ENCODE measurements at regions not wholly inside any gene's neighbourhood (a gene's known extent, or its start where the extent isn't known, plus 50 kb on each side); places are given as distances from the start of the nearest gene placed in this dataset.
"Not testable (repeated sequence)": the region's sequence is repeated elsewhere in the genome, so short reads cannot be mapped to it uniquely, and the experiment has no call there.

DNA sequence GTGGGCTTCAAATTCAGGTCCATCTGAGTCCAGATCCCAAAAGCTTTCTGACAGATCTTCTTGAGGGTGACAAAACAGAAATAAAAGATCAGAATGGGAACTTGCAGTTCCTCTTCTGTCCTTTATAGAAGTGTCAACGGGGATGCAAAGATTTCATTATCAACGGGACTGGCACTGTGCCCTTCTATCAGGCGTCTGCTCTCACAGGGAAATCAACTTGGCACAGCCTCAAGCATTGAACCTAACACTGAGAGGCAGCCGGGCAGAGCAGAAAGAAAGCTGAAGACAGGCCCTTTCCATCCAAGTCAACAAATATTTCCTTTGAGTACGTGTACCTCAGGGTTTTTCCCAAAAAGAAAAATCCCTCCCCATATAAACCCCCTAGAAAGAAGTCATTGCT lies 136.4 kb upstream of the RRN3 start:
- H3K9ac ChIP-seq (ENCODE audit: low read length); H3K36me3 ChIP-seq (ENCODE audit: control insufficient read depth, low read depth, low read length); H3K4me3 ChIP-seq (ENCODE audit: low read length); H3K27ac ChIP-seq (ENCODE audit: low read length); H3K9me3 ChIP-seq (ENCODE audit: control insufficient read depth, low read depth, low read length); H3K4me1 ChIP-seq (ENCODE audit: control insufficient read depth, low read depth, low read length); H3K27me3 ChIP-seq (ENCODE audit: control insufficient read depth, insufficient read depth, low read length): not testable (repeated sequence)

DNA sequence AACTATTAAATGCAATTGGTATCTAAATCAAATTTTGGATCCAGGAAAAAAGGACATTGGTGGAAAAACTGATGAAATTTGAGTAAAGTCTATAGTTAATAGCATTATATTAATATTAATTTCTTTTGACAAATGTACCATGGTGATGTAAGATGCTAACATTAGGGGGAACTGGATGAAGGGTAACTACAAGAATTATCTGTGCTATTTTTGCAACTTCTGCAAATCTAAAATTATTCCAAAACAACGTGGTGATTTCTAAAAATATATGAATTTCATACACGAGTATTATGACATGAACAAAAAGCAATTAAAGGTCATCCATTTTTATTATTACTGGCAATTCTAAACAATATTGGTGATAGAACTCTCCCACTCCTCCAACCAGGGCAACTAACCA lies 135.6 kb upstream of the RRN3 start:
- H3K9ac ChIP-seq (ENCODE audit: low read length); H3K27ac ChIP-seq (ENCODE audit: low read length): not testable (repeated sequence)

DNA sequence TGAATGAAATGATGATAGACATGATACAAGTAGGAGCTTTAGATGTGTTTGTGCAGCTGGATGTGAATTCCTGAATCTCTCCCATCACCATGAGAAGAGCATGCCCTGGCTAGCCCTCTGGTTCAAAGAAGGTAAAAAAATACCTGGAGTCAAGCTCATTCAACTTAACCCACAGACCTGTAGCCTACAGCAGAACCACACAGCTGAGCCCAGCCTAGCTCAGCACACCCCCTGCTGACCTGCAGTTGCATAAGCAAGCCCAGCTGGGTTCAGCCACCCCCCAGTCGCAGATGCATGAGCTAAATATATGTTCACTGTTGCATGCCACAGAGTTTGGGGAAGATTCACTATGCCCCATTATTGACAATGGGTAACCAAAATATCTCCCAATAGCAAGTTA lies 130.6 kb upstream of the RRN3 start:
- not testable (repeated sequence) for H3K9me3 ChIP-seq (ENCODE audit: control insufficient read depth, low read depth, low read length); H3K27ac ChIP-seq (ENCODE audit: low read length); H3K9ac ChIP-seq (ENCODE audit: low read length); H3K36me3 ChIP-seq (ENCODE audit: control insufficient read depth, low read depth, low read length); H3K4me1 ChIP-seq (ENCODE audit: control insufficient read depth, low read depth, low read length); H3K4me3 ChIP-seq (ENCODE audit: low read length); H3K27me3 ChIP-seq (ENCODE audit: control insufficient read depth, insufficient read depth, low read length)

More for the DNA sequence above, 135.6 kb upstream of the RRN3 start:
- H3K27me3 ChIP-seq (ENCODE audit: control insufficient read depth, insufficient read depth, low read length); H3K4me1 ChIP-seq (ENCODE audit: control insufficient read depth, low read depth, low read length); H3K9me3 ChIP-seq (ENCODE audit: control insufficient read depth, low read depth, low read length); H3K4me3 ChIP-seq (ENCODE audit: low read length); H3K36me3 ChIP-seq (ENCODE audit: control insufficient read depth, low read depth, low read length): not testable (repeated sequence)

DNA sequence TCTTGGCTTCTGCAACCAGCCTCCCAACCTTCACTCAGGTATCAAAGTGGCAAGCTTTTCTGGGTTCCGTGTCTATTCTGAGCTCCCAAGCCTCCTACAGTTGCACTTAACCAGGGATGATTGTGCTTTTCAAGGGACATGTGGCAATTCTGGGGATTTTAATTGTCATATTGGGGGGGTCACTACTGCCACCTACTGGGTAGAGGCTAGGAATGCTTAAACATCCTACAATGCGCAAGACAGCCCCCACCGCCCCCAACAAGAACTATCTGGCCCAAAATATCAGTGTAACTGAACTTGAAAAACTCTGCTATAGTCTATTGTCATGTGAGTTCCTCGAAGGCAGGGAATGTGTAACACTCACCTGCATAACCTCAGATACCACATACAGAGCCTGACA lies 129.3 kb upstream of the RRN3 start:
- not testable (repeated sequence) for H3K9me3 ChIP-seq (ENCODE audit: control insufficient read depth, low read depth, low read length); H3K36me3 ChIP-seq (ENCODE audit: control insufficient read depth, low read depth, low read length); H3K4me3 ChIP-seq (ENCODE audit: low read length); H3K4me1 ChIP-seq (ENCODE audit: control insufficient read depth, low read depth, low read length); H3K9ac ChIP-seq (ENCODE audit: low read length); H3K27me3 ChIP-seq (ENCODE audit: control insufficient read depth, insufficient read depth, low read length); H3K27ac ChIP-seq (ENCODE audit: low read length)

DNA sequence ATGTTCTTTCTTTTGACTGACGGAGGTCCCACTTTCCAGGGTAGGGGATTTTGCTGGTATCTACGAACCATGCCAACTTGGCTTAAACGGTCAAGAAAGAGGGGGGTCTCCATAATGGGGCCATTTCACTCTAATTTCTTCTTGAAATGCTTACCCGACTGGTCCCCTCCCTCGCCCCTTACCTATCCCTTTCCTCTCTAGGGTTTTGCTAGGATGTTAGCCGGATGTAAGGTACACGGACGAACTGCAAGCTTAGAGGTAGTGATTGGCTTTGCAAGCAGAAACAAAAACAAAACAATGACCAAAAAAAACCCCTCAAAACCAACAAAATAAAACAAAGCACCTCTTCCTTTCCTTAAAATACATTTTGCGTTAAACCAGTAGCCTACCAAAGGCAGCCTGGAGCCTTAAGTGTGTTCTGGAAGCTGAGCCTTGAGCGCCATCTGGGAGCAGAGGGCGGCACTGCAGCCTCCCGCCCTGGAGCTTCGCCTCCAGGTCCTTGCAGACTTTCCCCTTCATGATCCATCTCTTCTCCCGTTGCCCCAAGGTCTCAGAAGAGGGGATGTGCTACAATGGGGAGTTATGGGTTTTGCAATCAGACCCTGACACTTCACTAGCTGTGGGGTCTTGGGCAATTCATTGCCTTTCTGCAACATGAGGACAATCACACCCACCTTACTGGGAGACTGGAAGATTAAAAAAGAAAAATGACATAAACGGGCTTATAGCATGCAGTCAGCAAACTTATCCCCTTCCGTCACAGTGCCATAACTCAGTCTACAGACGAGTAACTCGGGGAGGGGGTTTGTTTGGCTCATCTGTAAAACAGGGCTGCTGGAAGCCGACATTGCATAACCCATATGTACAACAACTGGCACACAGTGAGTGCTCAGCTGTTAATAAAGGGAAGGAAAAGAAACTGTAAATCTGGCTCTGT lies 125.9 kb upstream of the RRN3 start:
- H3K4me3 ChIP-seq (ENCODE audit: low read length); H3K4me1 ChIP-seq (ENCODE audit: control insufficient read depth, low read depth, low read length); H3K36me3 ChIP-seq (ENCODE audit: control insufficient read depth, low read depth, low read length); H3K9me3 ChIP-seq (ENCODE audit: control insufficient read depth, low read depth, low read length); H3K27ac ChIP-seq (ENCODE audit: low read length); H3K9ac ChIP-seq (ENCODE audit: low read length); H3K27me3 ChIP-seq (ENCODE audit: control insufficient read depth, insufficient read depth, low read length): not testable (repeated sequence)

DNA sequence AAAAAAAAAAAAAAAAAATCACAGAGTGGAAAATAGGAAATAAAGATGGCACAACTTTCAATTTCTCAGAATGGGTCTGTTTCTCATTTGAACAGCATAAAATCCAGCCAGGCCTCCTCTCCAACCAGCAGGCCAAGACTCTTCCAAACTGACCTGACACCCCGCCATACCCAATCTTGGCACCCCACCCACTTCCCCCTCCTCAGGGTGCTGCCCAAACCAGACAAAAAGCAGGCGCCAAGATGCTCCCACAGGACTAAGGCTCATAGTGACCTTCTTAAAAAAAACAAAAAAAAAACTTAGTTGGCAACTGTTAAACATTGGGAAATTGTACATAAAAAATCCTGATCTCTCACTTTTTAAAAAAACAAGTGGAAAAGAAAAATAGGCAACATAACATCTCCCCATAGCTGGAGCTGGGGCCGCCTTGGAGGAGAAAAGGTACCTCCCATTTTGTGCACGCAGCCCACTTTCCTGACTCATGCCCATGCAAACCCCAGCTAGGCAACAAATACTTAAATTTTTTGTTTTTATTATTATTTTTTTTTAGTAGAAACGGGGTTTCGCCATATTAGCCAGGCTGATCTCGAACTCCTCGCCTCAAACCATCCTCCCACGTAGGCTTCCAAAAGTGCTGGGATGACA lies 124.9 kb upstream of the RRN3 start:
- H3K36me3 ChIP-seq (ENCODE audit: control insufficient read depth, low read depth, low read length); H3K9ac ChIP-seq (ENCODE audit: low read length); H3K27me3 ChIP-seq (ENCODE audit: control insufficient read depth, insufficient read depth, low read length); H3K4me3 ChIP-seq (ENCODE audit: low read length); H3K9me3 ChIP-seq (ENCODE audit: control insufficient read depth, low read depth, low read length); H3K27ac ChIP-seq (ENCODE audit: low read length); H3K4me1 ChIP-seq (ENCODE audit: control insufficient read depth, low read depth, low read length): not testable (repeated sequence)

DNA sequence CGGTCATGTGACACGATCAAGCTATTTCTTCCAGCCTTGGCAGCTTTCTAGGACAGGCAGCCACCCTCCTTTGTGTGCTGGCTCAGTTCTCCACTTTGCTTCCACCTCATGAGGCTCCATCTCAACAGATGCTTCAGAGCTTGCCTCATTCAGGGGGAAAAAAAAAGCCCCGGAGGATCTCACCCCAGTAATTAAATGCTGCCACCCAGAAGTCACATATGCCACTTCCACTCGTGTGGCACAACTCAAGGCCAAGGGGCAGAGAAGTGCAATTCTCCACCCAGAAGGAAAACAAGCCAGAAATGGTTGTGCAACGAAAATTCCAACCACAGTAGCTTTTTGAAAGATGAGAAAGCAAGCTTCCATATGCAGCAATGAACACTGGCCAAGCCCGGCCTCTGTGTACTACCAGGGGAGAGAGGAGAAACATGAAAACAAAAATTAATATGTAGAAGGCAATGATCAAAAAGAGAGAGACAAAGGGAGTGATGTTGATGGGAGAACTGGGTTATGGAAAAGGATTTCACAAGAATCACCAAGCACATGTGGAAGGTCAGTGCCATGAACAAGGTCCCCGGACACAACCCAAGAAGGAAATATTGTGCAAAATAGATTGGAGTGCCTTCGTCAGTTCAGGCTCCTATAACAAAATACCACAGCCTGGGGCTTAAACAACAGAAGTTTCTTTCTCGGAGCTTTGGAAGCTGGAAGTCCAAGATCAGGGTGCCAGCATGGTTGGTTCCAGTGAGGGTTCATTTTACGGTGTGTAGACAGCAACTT lies 113.3 kb upstream of the RRN3 start:
- H3K27ac ChIP-seq (ENCODE audit: low read length); H3K27me3 ChIP-seq (ENCODE audit: control insufficient read depth, insufficient read depth, low read length); H3K9ac ChIP-seq (ENCODE audit: low read length); H3K4me3 ChIP-seq (ENCODE audit: low read length); H3K36me3 ChIP-seq (ENCODE audit: control insufficient read depth, low read depth, low read length); H3K9me3 ChIP-seq (ENCODE audit: control insufficient read depth, low read depth, low read length); H3K4me1 ChIP-seq (ENCODE audit: control insufficient read depth, low read depth, low read length): not testable (repeated sequence)

DNA sequence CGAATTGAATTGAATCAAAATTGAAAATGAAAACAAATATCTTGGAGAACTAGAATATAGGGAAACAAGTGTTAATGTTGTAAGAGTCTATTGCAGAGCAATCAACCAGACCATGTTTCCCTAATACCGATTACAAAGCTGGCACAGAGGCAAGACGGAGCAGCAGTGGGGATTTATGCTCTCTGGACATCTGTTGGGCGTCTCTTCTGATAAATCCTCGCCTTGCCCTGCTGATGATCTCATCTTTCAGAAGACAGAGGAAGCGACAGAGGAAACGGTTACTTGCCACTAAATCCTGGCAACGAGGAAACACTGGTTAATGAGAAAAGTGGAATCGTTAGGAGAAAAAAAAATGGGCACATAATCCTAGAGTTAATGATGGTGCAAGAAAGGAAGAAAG lies 112.4 kb upstream of the RRN3 start:
- not testable (repeated sequence) for H3K27me3 ChIP-seq (ENCODE audit: control insufficient read depth, insufficient read depth, low read length); H3K27ac ChIP-seq (ENCODE audit: low read length); H3K9me3 ChIP-seq (ENCODE audit: control insufficient read depth, low read depth, low read length); H3K36me3 ChIP-seq (ENCODE audit: control insufficient read depth, low read depth, low read length); H3K4me3 ChIP-seq (ENCODE audit: low read length); H3K4me1 ChIP-seq (ENCODE audit: control insufficient read depth, low read depth, low read length); H3K9ac ChIP-seq (ENCODE audit: low read length)

DNA sequence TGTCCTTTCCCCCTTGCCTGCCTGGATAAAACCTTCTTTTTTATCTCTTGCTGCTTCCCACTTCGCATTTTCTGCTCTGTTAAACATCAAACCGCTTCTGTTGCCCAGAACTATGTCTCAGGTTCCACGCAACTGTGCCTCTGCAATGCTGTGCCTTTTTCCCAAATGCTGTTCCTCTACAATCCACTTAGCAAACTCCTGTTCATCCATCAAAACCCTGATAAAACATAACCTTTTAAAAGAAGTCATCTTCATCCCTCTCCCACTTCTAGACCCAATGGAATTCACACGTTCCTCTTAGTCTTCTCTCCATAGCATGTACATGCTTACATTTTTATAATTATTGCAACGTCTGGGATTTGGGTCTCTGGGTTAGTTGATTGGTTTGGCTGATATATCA lies 111.9 kb upstream of the RRN3 start:
- H3K27ac ChIP-seq (ENCODE audit: low read length); H3K4me3 ChIP-seq (ENCODE audit: low read length); H3K36me3 ChIP-seq (ENCODE audit: control insufficient read depth, low read depth, low read length); H3K27me3 ChIP-seq (ENCODE audit: control insufficient read depth, insufficient read depth, low read length); H3K4me1 ChIP-seq (ENCODE audit: control insufficient read depth, low read depth, low read length); H3K9ac ChIP-seq (ENCODE audit: low read length); H3K9me3 ChIP-seq (ENCODE audit: control insufficient read depth, low read depth, low read length): not testable (repeated sequence)

DNA sequence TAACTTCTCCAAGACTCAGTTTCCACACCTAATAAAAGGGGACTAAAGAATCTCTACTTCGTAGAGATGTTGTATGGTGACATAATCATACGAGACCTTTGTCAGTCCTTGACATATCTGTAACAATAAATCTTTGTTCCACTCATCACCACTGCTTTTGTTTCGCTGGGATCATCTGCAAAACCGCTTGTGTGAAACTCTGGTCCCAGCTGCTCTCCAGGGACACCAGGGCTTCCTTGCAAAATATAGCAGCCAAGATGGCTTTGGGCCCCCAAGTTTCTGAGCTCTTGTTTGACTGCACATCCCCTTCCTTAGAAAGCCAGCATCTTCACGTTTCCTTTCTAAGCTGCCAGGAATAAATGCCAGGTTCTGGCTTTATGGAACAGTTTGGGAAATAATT lies 110.5 kb upstream of the RRN3 start:
- H3K27me3 ChIP-seq (ENCODE audit: control insufficient read depth, insufficient read depth, low read length); H3K9ac ChIP-seq (ENCODE audit: low read length): not testable (repeated sequence)

DNA sequence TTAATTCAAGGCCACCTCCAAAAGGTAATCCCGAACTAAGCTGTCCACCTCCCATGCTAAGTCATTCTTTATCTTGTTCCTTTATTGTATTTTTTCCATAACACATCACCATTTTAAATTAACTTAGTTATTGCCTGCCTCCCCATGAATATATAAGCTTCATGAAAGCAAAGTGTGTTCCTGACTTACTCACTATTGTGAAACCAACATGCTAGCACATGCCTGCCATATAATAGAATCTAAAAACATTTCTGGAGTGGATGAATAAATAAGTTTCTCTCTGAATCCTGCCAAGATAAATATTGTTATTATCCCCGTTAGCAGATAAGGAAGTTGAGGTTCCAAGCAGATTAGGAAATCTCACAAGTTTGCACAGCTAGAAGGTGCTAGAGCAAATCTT lies 98.7 kb upstream of the RRN3 start:
- H3K9me3 ChIP-seq (ENCODE audit: control insufficient read depth, low read depth, low read length); H3K4me1 ChIP-seq (ENCODE audit: control insufficient read depth, low read depth, low read length); H3K9ac ChIP-seq (ENCODE audit: low read length); H3K36me3 ChIP-seq (ENCODE audit: control insufficient read depth, low read depth, low read length); H3K27ac ChIP-seq (ENCODE audit: low read length); H3K4me3 ChIP-seq (ENCODE audit: low read length); H3K27me3 ChIP-seq (ENCODE audit: control insufficient read depth, insufficient read depth, low read length): not testable (repeated sequence)

More for the DNA sequence above, 110.5 kb upstream of the RRN3 start:
- H3K4me1 ChIP-seq (ENCODE audit: control insufficient read depth, low read depth, low read length); H3K36me3 ChIP-seq (ENCODE audit: control insufficient read depth, low read depth, low read length); H3K9me3 ChIP-seq (ENCODE audit: control insufficient read depth, low read depth, low read length); H3K27ac ChIP-seq (ENCODE audit: low read length); H3K4me3 ChIP-seq (ENCODE audit: low read length): not testable (repeated sequence)

Measured in iPS-18a (cell line).